LoVo (cell line): ENCODE measurements at regions not wholly inside any gene's neighbourhood (a gene's known extent, or its start where the extent isn't known, plus 50 kb on each side); places are given as distances from the start of the nearest gene placed in this dataset.
"Not testable (repeated sequence)": the region's sequence is repeated elsewhere in the genome, so short reads cannot be mapped to it uniquely, and the experiment has no call there.

ENCODE experiments used
- DNase-seq: peaks from one replicate; pipeline ENCODE4 v3.0.0-alpha.2; 2016; ENCODE audit warnings: low spot score

- DNase-seq, result no peak
Measured at GRCh38 chr16:75997606-75998005, 271.3 kb upstream of the CPHXL start.

- no peak for DNase-seq
Measured at GRCh38 chr16:76007645-76008044, 269.6 kb upstream of the CNTNAP4 start.

GRCh38 chr16:76023835-76024234 is 253.4 kb upstream of the CNTNAP4 start:
- no peak for DNase-seq

- DNase-seq, result no peak
Measured at GRCh38 chr16:76035689-76036088, 241.5 kb upstream of the CNTNAP4 start.

GRCh38 chr16:76038097-76038496 is 239.1 kb upstream of the CNTNAP4 start:
- no peak for DNase-seq

- DNase-seq, result no peak
Measured at GRCh38 chr16:76052725-76053124, 224.5 kb upstream of the CNTNAP4 start.

- no peak for DNase-seq
Measured at GRCh38 chr16:76059186-76059585, 218.0 kb upstream of the CNTNAP4 start.

- DNase-seq, result no peak
Measured at GRCh38 chr16:76059701-76060100, 217.5 kb upstream of the CNTNAP4 start.

- no peak for DNase-seq
Measured at GRCh38 chr16:76071690-76072089, 205.5 kb upstream of the CNTNAP4 start.

GRCh38 chr16:76081967-76082366 is 195.2 kb upstream of the CNTNAP4 start:
- no peak for DNase-seq

GRCh38 chr16:76106647-76107046 is 170.6 kb upstream of the CNTNAP4 start:
- DNase-seq, result no peak

- DNase-seq, result no peak
Measured at GRCh38 chr16:76108460-76108859, 168.7 kb upstream of the CNTNAP4 start.

GRCh38 chr16:76114681-76115080 is 162.5 kb upstream of the CNTNAP4 start:
- no peak for DNase-seq

- no peak for DNase-seq
Measured at GRCh38 chr16:76118344-76118743, 158.9 kb upstream of the CNTNAP4 start.

GRCh38 chr16:76121636-76122035 is 155.6 kb upstream of the CNTNAP4 start:
- DNase-seq, result no peak

GRCh38 chr16:76123966-76124365 is 153.2 kb upstream of the CNTNAP4 start:
- no peak for DNase-seq

GRCh38 chr16:76125871-76126270 is 151.3 kb upstream of the CNTNAP4 start:
- no peak for DNase-seq

GRCh38 chr16:76138056-76138455 is 139.1 kb upstream of the CNTNAP4 start:
- DNase-seq, result not testable (repeated sequence)

- no peak for DNase-seq
Measured at GRCh38 chr16:76157629-76158028, 119.6 kb upstream of the CNTNAP4 start.

- DNase-seq, result no peak
Measured at GRCh38 chr16:76162046-76162445, 115.2 kb upstream of the CNTNAP4 start.

- DNase-seq, result no peak
Measured at GRCh38 chr16:76164970-76165558, 112.1 kb upstream of the CNTNAP4 start.

- no peak for DNase-seq
Measured at GRCh38 chr16:76175718-76176117, 101.5 kb upstream of the CNTNAP4 start.

GRCh38 chr16:76176153-76176552 is 101.0 kb upstream of the CNTNAP4 start:
- DNase-seq, result no peak

GRCh38 chr16:76176616-76177015 is 100.6 kb upstream of the CNTNAP4 start:
- no peak for DNase-seq
